ENCODE measurements at regions not wholly inside any gene's neighbourhood (a gene's known extent, or its start where the extent isn't known, plus 50 kb on each side); places are given as distances from the start of the nearest gene placed in this dataset.

GRCh38 chr2:126389446-126389845, 266.5 kb upstream of the GYPC start:
- no peaks in the 10 kb centered on the region for H3K27me3 ChIP-seq
- TF ChIP-seq CTCF (IDR thresholded peaks at IDR 0.05; ENCODE audit: low read depth, low read length): no peak

DNA sequence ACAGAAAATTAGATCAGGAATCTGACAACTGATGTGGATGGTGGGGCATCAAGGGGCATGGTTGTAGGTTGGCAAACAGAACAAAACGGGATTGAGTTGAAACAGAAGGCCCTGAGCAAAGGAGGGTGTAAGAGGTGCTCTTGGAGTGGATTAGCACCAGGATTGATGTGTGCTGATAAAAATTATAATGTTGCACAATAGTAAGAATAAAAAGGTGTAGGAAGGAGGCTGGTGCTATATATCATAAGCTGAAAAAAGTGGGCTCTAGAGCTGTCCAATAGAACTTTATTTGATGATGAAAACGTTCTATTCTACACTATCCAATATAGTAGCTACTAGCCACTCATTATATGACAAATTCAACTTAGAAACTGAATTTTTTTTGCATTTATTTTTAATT, 263.1 kb upstream of the GYPC start:
- TF ChIP-seq CTCF (IDR thresholded peaks at IDR 0.05; ENCODE audit: low read depth, low read length): no peak
- no peak for DNase-seq (ENCODE audit: low read depth in 1 of 2, low spot score in 1 of 2)
- Histone ChIP-seq H3K9me3 (ENCODE audit: low read depth) (no peaks in the 10 kb centered on the region), H3K4me3 (no peak overlapping the region), H3K27me3 (no peaks in the 10 kb centered on the region), H3K27ac (no peak overlapping the region), H3K36me3 (no peaks in the 10 kb centered on the region), H3K4me1 (ENCODE audit: low read depth) (no peaks in the 10 kb centered on the region)

More at GRCh38 chr2:126389446-126389845, 266.5 kb upstream of the GYPC start:
- no peaks in the 10 kb centered on the region for H3K4me1 ChIP-seq (ENCODE audit: low read depth)
- DNase-seq (ENCODE audit: low read depth in 1 of 2, low spot score in 1 of 2): no peak
- no peak overlapping the region for H3K27ac ChIP-seq
- H3K4me3 ChIP-seq: no peak overlapping the region
- H3K9me3 ChIP-seq (ENCODE audit: low read depth): no peaks in the 10 kb centered on the region
- H3K36me3 ChIP-seq: no peaks in the 10 kb centered on the region

DNA sequence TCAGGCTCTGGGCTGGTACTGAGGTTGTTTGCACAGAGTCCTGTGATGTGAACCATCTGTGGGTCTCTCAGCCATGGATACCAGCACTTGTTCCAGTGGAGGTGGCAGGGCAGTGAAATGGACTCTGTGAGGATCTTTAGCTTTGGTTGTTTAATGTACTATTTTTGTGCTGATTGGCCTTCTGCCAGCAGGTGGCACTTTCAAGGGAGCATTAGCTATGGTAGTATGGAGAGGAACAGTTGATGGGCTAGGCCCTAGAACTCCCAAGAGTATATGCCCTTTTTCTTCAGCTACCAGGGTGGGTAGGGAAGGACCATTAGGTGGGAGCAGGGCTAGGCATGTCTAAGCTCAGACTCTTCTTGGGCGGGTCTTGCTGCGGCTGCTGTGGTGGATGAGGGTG, 257.0 kb upstream of the GYPC start:
- no peak for TF ChIP-seq CTCF (IDR thresholded peaks at IDR 0.05; ENCODE audit: low read depth, low read length)
- Histone ChIP-seq H3K36me3 (no peaks in the 10 kb centered on the region), H3K4me1 (ENCODE audit: low read depth) (no peaks in the 10 kb centered on the region), H3K27me3 (no peaks in the 10 kb centered on the region), H3K27ac (no peak overlapping the region), H3K9me3 (ENCODE audit: low read depth) (no peaks in the 10 kb centered on the region), H3K4me3 (no peak overlapping the region)
- no peak for DNase-seq (ENCODE audit: low read depth in 1 of 2, low spot score in 1 of 2)

DNA sequence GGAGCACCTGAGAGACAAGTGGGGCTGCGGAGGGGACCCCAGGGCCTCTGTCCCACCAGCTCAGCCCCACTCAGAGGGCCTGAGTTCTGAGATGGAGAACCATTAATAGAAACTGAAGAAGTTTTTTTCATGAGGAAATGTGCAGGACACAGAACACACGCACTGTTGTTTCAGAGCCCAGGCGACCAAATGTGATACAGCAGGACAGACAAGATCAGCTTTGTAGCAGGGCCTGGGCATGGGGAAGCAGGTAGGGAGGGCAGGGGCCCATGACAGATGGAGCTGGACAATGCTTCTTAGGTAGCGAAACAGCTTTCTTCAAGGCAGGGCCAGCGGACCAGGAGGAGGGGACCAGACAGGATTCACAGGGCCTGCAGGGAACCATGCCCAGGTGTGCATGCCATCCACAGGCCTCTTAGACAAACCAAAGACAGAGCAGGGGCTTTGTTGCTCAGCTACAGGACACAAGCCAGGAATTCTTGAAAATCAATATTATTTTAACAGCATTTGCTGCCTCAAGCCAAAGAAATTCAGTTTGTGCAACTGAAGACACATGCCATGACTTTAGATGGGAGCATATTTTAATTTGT, 252.8 kb upstream of the GYPC start:
- Histone ChIP-seq H3K36me3 (no peaks in the 10 kb centered on the region), H3K4me3 (no peak overlapping the region), H3K27ac (no peak overlapping the region), H3K27me3 (no peaks in the 10 kb centered on the region), H3K4me1 (ENCODE audit: low read depth) (no peaks in the 10 kb centered on the region), H3K9me3 (ENCODE audit: low read depth) (no peaks in the 10 kb centered on the region)
- DNase-seq (ENCODE audit: low read depth in 1 of 2, low spot score in 1 of 2): no peak
- no peak for TF ChIP-seq CTCF (IDR thresholded peaks at IDR 0.05; ENCODE audit: low read depth, low read length)

DNA sequence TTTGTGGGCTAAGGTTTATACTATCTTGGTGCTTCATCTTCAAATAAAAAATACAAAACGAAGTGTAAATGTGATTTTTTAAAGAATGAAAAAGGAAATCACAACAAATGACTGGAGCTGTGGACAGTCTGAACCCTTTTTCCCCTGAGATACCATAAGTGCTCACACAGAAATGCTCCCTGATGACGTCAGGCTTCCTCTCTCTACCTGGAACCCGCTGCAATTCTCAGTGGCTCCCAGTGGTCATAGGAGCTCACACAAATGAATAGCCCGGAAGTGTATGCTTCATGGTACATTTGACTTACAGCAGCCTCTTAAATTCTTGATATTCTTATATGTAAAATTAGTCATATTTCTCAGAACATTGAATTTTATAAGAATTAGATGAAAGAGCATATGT, 249.7 kb upstream of the GYPC start:
- Histone ChIP-seq H3K36me3 (no peaks in the 10 kb centered on the region), H3K27ac (no peak overlapping the region), H3K9me3 (ENCODE audit: low read depth) (no peaks in the 10 kb centered on the region), H3K4me3 (no peak overlapping the region), H3K27me3 (peaks cover 3% of the 10 kb centered on the region), H3K4me1 (ENCODE audit: low read depth) (no peaks in the 10 kb centered on the region)
- no peak for TF ChIP-seq CTCF (IDR thresholded peaks at IDR 0.05; ENCODE audit: low read depth, low read length)
- DNase-seq (ENCODE audit: low read depth in 1 of 2, low spot score in 1 of 2): no peak

DNA sequence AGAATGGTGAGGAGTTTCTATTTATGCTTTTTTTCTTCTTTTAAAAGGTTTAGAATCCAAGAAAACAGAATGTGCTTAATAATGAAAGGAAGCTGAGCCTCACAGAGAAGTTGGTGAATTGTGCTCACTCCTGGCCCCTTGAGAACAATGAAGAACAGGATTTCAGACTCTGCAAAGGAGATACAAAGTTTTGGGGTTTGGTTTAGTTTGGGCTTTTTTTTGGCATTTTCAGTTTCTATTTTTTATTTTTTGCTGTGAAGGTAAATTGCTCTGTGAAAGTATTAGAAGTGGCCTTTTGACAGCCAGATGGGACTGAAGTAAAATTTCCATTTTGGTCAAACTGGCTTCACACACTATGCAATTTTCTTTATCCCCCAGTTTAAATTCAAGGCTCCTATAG, 247.3 kb upstream of the GYPC start:
- peaks cover 3% of the 10 kb centered on the region for H3K27me3 ChIP-seq
- H3K4me3 ChIP-seq: no peak overlapping the region
- no peaks in the 10 kb centered on the region for H3K4me1 ChIP-seq (ENCODE audit: low read depth)

More for the DNA sequence above, 247.3 kb upstream of the GYPC start:
- no peaks in the 10 kb centered on the region for H3K36me3 ChIP-seq
- no peak overlapping the region for H3K27ac ChIP-seq
- no peaks in the 10 kb centered on the region for H3K9me3 ChIP-seq (ENCODE audit: low read depth)
- DNase-seq (ENCODE audit: low read depth in 1 of 2, low spot score in 1 of 2): no peak
- TF ChIP-seq CTCF (IDR thresholded peaks at IDR 0.05; ENCODE audit: low read depth, low read length): no peak

Data from cardiac muscle cell (in vitro differentiated cells and primary cell).